ENCODE measurements at regions not wholly inside any gene's neighbourhood (a gene's known extent, or its start where the extent isn't known, plus 50 kb on each side); places are given as distances from the start of the nearest gene placed in this dataset.
"Not testable (repeated sequence)": the region's sequence is repeated elsewhere in the genome, so short reads cannot be mapped to it uniquely, and the experiment has no call there.

DNA sequence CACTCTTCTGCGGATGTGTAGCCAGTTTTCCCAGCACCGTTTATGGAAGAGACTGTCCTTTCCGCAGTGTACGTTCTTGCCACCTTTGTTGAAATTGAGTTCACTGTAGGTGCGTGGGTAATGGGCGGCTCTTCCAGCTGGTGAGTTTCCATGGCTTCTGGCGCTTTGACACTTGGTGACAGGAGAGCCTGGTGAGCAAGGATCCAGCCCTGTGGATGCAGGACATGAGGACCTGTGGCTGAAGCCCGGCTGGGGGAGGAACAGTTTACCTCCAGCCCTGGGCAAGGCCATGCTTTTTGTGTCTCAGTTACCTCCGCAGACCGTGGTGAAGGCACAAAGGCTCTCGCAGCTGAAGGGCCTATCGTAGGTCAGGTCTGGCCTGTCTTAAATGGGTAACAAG is 166.5 kb downstream of the LAT start:
- H3K27me3 ChIP-seq = no peaks in the 10 kb centered on the region
- H3K27ac ChIP-seq = no peak overlapping the region
- WGBS, 2 donors = 95 to 96% methylated on average over 12 of the region's 12 CpGs
- DNase-seq = no peak
- H3K9me3 ChIP-seq = no peaks in the 10 kb centered on the region
- peaks cover 0 to 21% (median 15%) of the 10 kb centered on the region in 4 donors for H3K4me1 ChIP-seq
- no peak for TF ChIP-seq POLR2AphosphoS5 (IDR thresholded peaks at IDR 0.05)
- TF ChIP-seq EP300 (IDR thresholded peaks at IDR 0.05) = no peak
- no peak for TF ChIP-seq POLR2A (IDR thresholded peaks at IDR 0.05)
- TF ChIP-seq, protein P1, sequence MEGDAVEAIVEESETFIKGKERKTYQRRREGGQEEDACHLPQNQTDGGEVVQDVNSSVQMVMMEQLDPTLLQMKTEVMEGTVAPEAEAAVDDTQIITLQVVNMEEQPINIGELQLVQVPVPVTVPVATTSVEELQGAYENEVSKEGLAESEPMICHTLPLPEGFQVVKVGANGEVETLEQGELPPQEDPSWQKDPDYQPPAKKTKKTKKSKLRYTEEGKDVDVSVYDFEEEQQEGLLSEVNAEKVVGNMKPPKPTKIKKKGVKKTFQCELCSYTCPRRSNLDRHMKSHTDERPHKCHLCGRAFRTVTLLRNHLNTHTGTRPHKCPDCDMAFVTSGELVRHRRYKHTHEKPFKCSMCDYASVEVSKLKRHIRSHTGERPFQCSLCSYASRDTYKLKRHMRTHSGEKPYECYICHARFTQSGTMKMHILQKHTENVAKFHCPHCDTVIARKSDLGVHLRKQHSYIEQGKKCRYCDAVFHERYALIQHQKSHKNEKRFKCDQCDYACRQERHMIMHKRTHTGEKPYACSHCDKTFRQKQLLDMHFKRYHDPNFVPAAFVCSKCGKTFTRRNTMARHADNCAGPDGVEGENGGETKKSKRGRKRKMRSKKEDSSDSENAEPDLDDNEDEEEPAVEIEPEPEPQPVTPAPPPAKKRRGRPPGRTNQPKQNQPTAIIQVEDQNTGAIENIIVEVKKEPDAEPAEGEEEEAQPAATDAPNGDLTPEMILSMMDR (IDR thresholded peaks at IDR 0.05) = no peak
- H3K4me3 ChIP-seq = no peak overlapping the region
- no peaks in the 10 kb centered on the region for H3K36me3 ChIP-seq
- intact Hi-C loops (cut with DNase I) = no loop called here

DNA sequence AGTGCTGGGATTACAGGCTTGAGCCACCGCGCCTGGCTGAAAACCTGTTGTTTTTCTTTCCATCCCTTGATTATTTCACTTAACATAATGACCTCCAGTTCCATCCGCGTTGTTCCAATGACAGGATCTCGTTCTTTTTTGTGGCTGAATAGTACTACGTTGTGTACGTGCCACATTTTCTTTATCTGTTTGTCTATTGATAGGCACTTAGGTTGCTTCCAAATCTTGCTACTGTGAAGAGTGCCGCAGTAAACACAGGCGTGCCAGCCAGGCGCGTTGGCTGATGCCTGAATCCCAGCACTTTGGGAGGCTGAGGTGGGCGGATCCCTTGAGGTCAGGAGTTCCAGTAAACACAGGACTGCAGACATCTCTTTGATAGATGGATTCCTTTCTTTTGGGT is 165.1 kb downstream of the LAT start:
- peaks cover 0 to 17% (median 14%) of the 10 kb centered on the region in 4 donors for H3K4me1 ChIP-seq
- 69 to 86% methylated on average over 12 of the region's 12 CpGs for WGBS, 2 donors
- H3K4me3 ChIP-seq; H3K36me3 ChIP-seq; intact Hi-C loops (cut with DNase I); H3K9me3 ChIP-seq; H3K27ac ChIP-seq; H3K27me3 ChIP-seq; DNase-seq: not testable (repeated sequence)

DNA sequence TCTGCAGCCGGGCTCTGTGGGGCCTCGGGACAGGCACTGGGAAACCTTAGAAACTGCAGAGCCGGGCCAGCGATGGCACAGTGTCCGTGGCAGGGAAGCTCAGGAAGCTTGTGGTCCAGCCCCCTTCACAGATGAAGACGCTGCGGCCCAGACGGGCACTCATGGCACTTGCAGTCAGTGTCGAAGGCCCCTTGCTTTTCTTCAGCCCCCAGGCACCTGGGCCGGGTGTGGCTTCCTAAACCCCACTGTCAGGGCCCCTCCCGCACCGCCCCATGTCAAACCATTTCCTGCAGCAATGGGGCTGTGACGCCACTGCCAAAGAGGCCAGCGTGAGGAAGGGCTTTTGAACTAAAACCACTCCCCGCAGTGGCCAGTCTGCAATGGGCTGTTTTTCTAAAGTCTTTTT is 164.0 kb downstream of the LAT start:
- H3K27ac ChIP-seq = no peak overlapping the region
- H3K4me3 ChIP-seq = no peak overlapping the region
- DNase-seq = no peak
- intact Hi-C loops (cut with DNase I) = no loop called here
- no peaks in the 10 kb centered on the region for H3K27me3 ChIP-seq
- TF ChIP-seq POLR2AphosphoS5 (IDR thresholded peaks at IDR 0.05) (no peak), POLR2A (IDR thresholded peaks at IDR 0.05) (no peak), EP300 (IDR thresholded peaks at IDR 0.05) (no peak)
- TF ChIP-seq, protein P1 (IDR thresholded peaks at IDR 0.05) = no peak
- peaks cover 0 to 6% (median 3%) of the 10 kb centered on the region in 4 donors for H3K4me1 ChIP-seq
- no peaks in the 10 kb centered on the region for H3K9me3 ChIP-seq
- no peaks in the 10 kb centered on the region for H3K36me3 ChIP-seq
- WGBS, 2 donors = 47 to 81% methylated on average over 15 of the region's 15 CpGs

DNA sequence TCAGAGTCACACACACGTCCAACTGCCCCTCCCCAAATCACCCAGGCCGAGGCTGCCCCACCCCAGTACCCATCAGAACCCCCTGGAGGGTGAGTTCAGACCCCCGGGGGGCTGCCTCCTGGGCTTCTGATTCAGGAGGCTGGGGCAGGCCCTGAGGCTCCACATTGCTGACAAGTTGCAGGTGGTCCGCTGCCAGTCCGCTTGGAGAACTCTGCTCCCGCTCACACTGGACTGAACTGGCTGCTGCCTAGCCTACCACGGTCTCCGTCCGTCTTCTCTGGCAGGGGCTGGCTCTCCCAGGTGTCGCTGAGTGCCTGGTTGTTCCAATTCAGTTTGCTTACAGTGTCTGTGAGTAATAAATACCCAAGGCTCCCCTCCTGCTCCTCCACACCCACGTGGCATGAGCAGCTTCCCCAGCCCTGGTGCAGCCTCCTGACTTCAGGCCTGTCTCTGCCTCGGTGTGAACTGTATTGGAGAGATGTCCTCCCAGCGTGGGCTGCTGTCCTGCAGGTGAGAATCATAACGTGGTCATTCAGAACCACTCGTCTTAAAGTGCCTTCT is 163.4 kb downstream of the LAT start:
- Histone ChIP-seq H3K27me3 (no peaks in the 10 kb centered on the region), H3K27ac (no peak overlapping the region), H3K4me1 (no peaks in the 10 kb centered on the region), H3K4me3 (no peak overlapping the region), H3K36me3 (no peaks in the 10 kb centered on the region), H3K9me3 (no peaks in the 10 kb centered on the region)
- TF ChIP-seq POLR2A (IDR thresholded peaks at IDR 0.05) (no peak), POLR2AphosphoS5 (IDR thresholded peaks at IDR 0.05) (no peak), EP300 (IDR thresholded peaks at IDR 0.05) (no peak)
- TF ChIP-seq, protein P1 (IDR thresholded peaks at IDR 0.05) = no peak
- intact Hi-C loops (cut with DNase I) = no loop called here
- no peak for DNase-seq
- WGBS, 2 donors = 77 to 78% methylated on average over 15 of the region's 15 CpGs

DNA sequence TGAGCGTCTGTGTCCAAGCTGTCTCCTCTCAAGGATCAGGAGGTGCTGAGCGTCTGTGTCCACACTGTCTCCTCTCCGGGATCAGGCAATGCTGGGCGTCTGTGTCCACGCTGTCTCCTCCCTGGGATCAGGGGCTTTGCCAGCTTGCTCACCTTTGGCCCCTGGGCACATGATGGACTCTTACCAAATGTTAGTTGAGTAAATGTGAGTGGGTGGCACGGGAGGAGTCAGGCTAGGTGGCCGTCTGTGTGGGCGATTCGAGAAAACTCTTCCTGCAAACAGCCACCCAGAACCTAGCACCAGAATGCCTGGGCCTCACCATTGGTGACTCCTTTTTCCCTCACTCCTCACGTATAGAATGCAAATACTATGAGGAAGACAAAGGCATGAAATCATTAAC is 162.9 kb downstream of the LAT start:
- H3K4me1 ChIP-seq; H3K9me3 ChIP-seq; intact Hi-C loops (cut with DNase I); DNase-seq; H3K27me3 ChIP-seq; H3K36me3 ChIP-seq; H3K27ac ChIP-seq; H3K4me3 ChIP-seq: not testable (repeated sequence)
- WGBS, 2 donors = 74 to 85% methylated on average over 10 of the region's 10 CpGs

DNA sequence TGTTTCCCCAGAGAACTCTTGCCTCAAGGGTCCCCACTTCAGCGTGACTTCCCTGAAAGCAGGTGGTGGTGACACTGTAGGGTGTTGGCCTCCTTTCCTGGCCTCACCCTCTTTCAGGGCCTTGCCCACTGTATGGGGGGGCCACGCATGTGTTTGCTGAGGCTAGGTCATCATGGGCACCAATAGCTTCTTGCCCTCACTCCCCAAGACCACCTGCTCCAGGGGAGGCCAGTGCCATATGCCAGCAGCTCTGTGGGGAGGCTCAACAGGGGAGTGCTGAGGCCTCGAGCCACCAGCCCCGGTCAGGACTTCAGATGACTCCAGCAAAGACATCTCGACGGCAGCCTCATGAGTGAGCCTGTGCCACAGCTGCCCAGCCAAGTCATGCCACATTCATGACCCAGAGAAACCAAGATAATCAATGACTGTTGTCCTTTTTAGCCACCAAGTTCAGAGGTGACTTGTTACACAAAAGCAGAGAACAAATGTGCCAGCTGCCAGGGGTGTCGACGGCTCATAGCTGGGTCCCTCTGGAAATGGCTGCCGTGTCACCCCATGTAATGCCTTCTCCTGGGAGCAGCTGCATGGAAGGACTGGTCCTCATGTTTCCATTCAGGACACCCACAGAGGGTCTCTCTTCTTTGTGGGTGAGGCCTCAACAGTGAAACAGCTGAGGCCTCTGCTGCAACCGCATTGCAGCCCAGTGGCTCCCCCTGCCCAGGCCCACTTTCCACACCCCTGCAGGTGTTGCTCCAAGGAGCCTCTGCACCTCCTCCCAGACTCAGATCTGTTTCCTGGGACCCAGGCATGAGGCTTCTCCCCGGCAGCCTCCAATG is 162.2 kb downstream of the LAT start:
- H3K27me3 ChIP-seq; H3K4me3 ChIP-seq; H3K9me3 ChIP-seq; intact Hi-C loops (cut with DNase I); H3K4me1 ChIP-seq; H3K36me3 ChIP-seq; H3K27ac ChIP-seq: not testable (repeated sequence)
- DNase-seq = peak; percentile 52
- 91 to 95% methylated on average over 11 of the region's 11 CpGs for WGBS, 2 donors

Measured in sigmoid colon (tissue), 6 donors.